DMS 273 (cell line): ENCODE measurements at regions not wholly inside any gene's neighbourhood (a gene's known extent, or its start where the extent isn't known, plus 50 kb on each side); places are given as distances from the start of the nearest gene placed in this dataset.
"Not testable (repeated sequence)": the region's sequence is repeated elsewhere in the genome, so short reads cannot be mapped to it uniquely, and the experiment has no call there.

Experiments used
- DNase-seq: peaks from one replicate; lab custom pipeline; 2025; ENCODE audit not compliant: unreplicated experiment; lab: John Stamatoyannopoulos, UW

- no peak for DNase-seq
Observed at GRCh38 chr4:154033921-154034320, 245.0 kb upstream of the SFRP2 start.

DNA sequence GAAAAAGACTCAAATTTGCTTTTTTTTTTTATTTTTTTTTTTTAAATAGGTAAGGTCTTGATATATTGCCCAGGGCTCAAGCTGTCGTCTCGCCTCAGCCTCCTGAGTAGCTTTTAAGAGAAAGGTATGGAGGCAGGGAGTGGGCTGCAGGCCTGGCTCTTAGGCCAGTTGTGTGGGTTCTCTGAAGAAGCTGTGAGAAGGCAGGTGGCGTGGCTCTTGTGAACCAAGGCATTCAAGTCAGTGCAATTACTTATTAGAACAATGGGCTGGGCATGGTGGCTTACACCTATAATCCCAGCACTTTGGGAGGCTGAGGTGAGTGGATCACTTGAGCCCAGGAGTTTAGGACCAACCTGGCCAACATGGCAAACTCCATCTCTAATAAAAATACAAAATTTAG is 244.0 kb upstream of the SFRP2 start:
- no peak for DNase-seq

GRCh38 chr4:154030746-154031145 is 241.9 kb upstream of the SFRP2 start:
- DNase-seq, result no peak

- DNase-seq, result no peak
Observed at GRCh38 chr4:154030152-154030551, 241.3 kb upstream of the SFRP2 start.

DNA sequence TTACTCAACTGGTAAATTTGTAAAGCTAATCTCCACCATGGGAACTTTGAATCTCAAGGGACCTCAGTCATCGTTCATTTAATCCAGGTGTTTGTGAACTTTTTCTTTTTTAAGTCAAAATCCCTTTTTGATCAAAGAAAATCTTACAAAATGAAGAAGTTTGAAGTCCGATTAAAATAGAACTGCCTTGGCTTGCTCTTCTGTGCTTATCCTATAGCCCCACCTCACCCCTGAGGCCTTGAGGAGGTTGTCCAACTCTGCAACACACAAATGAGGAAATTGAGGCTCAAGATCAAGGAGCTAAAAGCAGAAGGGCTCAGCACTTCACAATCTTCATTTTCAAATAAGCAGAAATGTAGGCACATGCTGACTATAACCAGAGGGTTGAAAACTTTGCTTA is 240.3 kb upstream of the SFRP2 start:
- DNase-seq, result no peak

- no peak for DNase-seq
Observed at GRCh38 chr4:154025110-154025509, 236.2 kb upstream of the SFRP2 start.

GRCh38 chr4:154024097-154024694 is 235.3 kb upstream of the SFRP2 start:
- no peak for DNase-seq

DNA sequence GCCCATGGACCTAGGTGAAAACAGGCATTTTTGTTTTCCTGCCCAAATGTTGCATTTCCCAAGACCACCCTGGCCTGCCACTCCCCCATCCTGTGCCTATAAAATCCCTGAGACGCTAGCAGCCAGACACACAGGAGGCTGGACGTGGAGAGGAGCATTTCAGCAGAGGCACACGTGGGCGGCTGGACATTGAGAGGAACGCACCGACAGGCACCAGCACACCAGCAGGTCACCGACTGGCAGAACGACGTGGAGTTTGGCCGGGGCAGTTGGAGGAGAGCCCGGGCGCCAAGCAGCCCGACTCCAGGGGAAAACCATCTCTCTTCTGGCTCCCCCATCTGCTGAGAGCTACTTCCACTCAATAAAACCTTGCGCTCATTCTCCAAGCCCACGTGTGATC is 234.8 kb upstream of the SFRP2 start:
- DNase-seq, result not testable (repeated sequence)

DNA sequence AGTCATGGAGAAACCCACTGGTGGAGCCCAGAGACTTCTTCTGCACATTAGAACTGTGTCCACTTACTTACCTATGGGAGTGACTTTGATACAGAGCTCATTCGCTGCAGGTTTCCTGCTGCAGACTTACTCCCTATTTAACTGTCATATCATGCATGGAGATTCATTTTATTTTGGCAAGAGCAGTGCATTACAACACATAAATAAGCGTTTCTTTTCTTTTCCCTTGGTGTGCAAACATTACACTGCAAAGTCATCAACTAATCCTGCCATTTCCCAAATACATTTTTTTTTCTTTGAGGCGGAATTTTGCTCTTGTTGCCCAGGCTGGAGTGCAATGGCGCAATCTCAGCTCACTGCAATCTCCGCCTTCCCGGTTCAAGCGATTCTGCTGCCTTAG is 230.9 kb upstream of the SFRP2 start:
- DNase-seq, result no peak

GRCh38 chr4:154018659-154019058 is 229.8 kb upstream of the SFRP2 start:
- DNase-seq, result no peak

DNA sequence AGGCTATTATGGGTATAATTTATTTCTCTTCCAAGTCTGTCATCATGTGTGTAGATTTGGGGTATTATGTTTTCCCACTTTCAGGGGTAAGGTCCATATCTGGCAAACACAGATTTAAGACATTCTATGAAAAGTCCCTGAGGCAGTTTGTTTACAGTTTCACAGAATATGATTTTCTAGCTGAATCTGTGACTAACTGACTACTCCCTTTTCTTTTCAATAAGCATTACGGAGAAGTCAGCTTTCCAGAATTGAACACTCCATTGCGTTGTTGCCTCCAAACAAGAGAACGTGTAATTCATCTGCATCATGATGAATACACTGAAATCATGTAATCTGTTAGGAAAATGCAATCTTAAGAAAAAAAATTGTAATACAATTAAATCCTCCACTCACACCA is 226.7 kb upstream of the SFRP2 start:
- DNase-seq, result no peak

DNA sequence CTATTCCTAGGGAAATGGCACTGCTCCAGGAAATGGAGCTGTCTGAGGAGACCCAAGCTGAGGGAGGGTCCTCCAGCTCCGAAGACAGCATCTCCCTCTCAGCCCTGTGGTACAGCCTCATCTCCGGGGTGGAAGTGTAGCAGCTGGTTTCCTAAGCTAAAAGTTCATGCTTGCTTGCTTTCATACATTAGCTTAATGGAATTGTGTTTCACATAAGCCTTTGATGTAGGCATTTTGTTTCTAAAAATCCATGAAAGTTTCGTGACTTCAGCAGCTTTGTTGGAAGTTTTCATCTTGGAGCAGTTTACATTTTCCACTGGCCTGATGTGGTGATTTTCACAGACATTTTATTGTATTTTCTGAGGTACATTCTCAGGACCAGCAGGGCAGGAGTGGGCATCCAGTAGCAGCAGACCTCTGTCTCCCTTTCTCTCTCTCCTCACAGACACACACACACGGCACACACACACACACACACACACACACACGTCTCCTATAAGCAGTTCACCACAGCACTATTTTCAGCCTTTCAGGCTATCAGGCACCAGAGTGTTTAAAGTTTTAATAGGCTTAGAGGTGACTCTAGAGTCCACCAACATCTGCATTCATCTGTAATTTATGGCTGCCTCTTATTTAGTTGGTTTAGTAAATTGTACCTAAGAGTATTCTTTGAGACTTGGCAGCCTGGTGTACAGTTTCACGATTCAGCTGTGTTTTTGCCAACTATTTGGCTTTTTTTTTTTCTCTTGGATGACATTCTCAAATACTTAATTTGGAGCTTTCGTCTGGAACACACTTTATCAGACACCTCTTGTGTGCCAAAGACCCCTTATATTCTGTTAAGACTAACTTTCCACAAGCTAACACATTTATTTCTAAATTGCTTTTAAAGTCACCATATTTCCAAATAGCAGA is 225.8 kb upstream of the SFRP2 start:
- no peak for DNase-seq

- no peak for DNase-seq
Observed at GRCh38 chr4:154013576-154013975, 224.7 kb upstream of the SFRP2 start.

GRCh38 chr4:154010371-154010770 is 221.5 kb upstream of the SFRP2 start:
- no peak for DNase-seq

DNA sequence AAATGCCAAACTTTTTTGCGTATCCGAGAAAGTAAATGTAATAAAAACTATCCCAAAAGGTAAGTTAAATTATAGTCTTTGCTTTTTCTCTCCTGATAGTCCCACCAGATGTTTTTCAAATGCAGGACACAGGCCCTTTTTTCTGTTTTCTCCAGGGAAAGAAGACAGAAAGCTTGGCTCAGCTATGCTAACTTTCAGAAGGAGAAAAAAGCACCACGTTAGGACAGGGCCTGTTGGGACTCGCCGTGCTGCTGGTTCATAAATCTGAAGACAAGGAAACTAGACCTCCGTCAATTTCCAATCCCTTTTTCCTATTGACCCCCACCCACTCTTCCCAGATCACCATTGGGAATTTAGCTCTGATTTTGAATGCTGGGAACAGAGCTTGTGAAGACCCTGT is 220.9 kb upstream of the SFRP2 start:
- no peak for DNase-seq

DNA sequence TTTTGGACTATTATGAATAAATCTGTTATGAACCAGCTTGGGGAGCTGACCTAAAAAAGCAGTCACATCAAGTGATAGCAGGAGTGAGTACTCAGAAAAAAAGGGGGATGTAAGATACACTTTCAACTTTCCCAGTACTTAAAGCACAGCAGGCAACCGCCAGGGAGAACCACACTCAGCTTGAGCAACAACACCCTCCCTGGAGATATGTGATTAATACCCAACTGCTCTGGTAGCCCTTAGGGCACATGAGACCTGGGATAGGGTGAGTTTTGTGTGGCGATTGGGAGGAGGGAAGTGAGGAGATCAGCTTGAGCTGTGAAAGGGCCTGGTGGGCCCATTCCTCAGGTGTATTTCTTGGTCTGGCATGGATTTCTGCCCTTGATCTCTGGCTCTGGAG is 220.3 kb upstream of the SFRP2 start:
- no peak for DNase-seq

DNA sequence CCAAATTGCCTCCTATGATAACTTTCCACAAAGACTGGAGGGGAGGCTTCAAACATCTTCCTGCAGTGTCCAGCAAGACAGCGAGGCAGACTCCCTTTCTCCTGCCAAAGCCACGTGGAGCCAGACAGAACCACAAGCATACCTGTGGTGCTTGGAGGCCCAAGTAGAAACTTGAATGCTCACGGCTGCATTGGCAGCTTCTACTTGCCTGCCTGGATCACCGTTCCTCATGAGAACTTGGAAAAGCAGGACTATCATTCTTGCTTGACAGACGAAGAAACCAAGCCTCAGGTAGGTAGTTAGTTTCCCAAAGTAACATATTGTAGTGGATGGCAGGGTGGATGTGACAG is 216.3 kb upstream of the SFRP2 start:
- DNase-seq, result no peak

DNA sequence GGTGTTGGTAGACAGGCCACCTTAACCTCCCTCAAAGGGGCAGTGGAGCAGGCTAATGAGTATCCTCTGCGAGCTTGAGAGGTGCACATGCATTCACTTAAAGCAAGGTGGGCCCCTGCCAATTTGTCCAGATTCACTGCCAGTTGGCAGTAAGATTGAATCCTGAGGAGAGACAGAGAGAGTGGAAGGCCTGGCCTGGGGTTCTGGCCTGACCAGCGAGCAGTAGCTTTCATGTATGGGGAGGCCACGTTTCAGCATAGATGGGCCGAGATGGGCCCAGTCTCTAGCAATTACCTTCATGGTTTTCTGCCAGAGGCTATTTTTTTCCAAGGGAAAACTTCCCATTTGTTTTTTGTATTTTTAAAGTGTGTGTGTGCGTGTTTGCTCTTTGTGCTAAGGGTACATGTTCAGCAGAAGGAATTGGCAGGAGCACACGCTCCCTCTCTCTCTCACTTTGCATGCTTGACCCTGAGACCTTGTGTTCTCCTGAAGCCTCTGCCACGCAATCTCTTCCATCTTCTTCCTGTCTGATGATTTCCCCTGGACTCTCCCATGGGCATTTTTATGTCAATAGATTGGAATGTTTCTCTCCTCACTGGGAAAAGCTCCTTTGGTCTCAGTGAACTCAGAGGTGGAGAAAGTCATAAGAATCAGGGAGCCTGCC is 215.8 kb upstream of the SFRP2 start:
- no peak for DNase-seq

DNA sequence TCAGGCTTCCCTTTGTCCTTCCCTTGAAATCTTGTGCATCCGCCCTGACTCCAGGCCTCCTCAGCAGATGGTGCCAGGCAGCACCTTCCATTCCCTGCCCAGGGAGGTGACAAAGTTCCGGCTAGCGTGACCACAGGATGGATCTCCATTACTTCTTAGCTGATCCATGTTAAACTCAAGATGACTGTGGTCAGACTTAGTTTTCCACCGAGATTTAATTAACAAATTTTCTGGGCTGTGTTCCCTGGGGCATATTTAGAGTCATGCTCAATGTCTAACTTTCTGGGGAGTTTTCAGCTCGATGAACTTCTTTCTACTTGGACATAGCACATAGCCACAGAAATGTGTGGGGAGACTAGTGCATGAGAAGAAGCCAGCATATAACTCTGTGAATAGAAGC is 215.1 kb upstream of the SFRP2 start:
- no peak for DNase-seq

- DNase-seq, result no peak
Observed at GRCh38 chr4:154003378-154003777, 214.5 kb upstream of the SFRP2 start.

GRCh38 chr4:154001193-154001592 is 212.3 kb upstream of the SFRP2 start:
- DNase-seq, result no peak

- DNase-seq, result no peak
Observed at GRCh38 chr4:153997516-153997915, 208.6 kb upstream of the SFRP2 start.
